B cell (primary cell): ENCODE measurements at regions not wholly inside any gene's neighbourhood (a gene's known extent, or its start where the extent isn't known, plus 50 kb on each side); places are given as distances from the start of the nearest gene placed in this dataset.

Experiments
- ATAC-seq: fragments of 200-7000 bp; cut with Tn5 transposase; one replicate; pipeline ENCODE4 v1.10.0; 2021; ENCODE audit warnings: low read depth, mild to moderate bottlenecking, moderate number of reproducible peaks, moderate library complexity
- CTCF ChIA-PET: fragments of 350-600 bp; sonication (Branson Sonifier 250); formaldehyde crosslinking; loops from one replicate; lab custom pipeline; 2021; ENCODE audit warnings: antibody characterized with exemption, inconsistent platforms; lab: Charles Lee
- POLR2A ChIA-PET: fragments of 350-600 bp; sonication (Branson Sonifier 250); formaldehyde crosslinking; loops from one replicate; lab custom pipeline; 2021; ENCODE audit warnings: antibody characterized with exemption; lab: Charles Lee
- DNase-seq: peaks from one replicate; pipeline ENCODE4 v3.0.0; 2013
- H2AFZ ChIP-seq: 2 replicates; pipeline ENCODE4 v1.6.1; 2012; ENCODE audit warnings: mild to moderate bottlenecking, low read depth, low read length; ENCODE audit not compliant: insufficient read depth, poor library complexity, severe bottlenecking
- H3K27ac ChIP-seq, 2 donors: 1 replicate in 1 of 2; 2 replicates in 1 of 2; pipeline ENCODE4 v1.5.1; 2012 to 2013; ENCODE audit warnings: low read length in 2 of 2, mild to moderate bottlenecking in 2 of 2, moderate library complexity in 1 of 2
- H3K27me3 ChIP-seq, 4 experiments: fragments of 200-600 bp in 1 of 4; sonication (generic) in 1 of 4; replicated peaks in 1 of 4; 1 replicate in 2 of 4; 2 replicates in 2 of 4; pipeline versions ENCODE4 v1.6.1 to v1.7.0; 2013 to 2016; ENCODE audit warnings: low read length in 3 of 4, mild to moderate bottlenecking in 2 of 4, mixed read lengths in 1 of 4, moderate library complexity in 1 of 4; ENCODE audit not compliant: insufficient read depth in 4 of 4, control insufficient read depth in 3 of 4; ENCODE audit errors: control extremely low read depth in 1 of 4
- H3K36me3 ChIP-seq, 2 experiments: replicated peaks in 1 of 2; 1 replicate in 1 of 2; 2 replicates in 1 of 2; pipeline versions ENCODE4 v1.6.1 to v1.7.1; 2013; ENCODE audit warnings: low read length in 1 of 2; ENCODE audit not compliant: insufficient read depth in 2 of 2, control insufficient read depth in 1 of 2; ENCODE audit errors: control extremely low read depth in 1 of 2, extremely low read depth in 1 of 2
- H3K4me1 ChIP-seq, 2 donors: fragments of 200-600 bp in 1 of 2; sonication (generic) in 1 of 2; 1 replicate in 1 of 2; 2 replicates in 1 of 2; pipeline versions ENCODE4 v1.5.1 to v1.6.1; 2013 to 2017; ENCODE audit warnings: low read length in 2 of 2; ENCODE audit not compliant: control insufficient read depth in 2 of 2, insufficient read depth in 2 of 2
- H3K4me2 ChIP-seq: replicated peaks from 2 replicates; pipeline ENCODE3; 2012; ENCODE audit warnings: mild to moderate bottlenecking, low read depth, low read length; ENCODE audit not compliant: poor library complexity, severe bottlenecking
- H3K4me3 ChIP-seq, 5 experiments: fragments of 200-600 bp in 1 of 5; sonication (generic) in 1 of 5; 1 replicate in 3 of 5; 2 replicates in 2 of 5; pipeline versions ENCODE4 v1.5.1 to v1.7.0; 2011 to 2016; ENCODE audit warnings: low read length in 4 of 5, mild to moderate bottlenecking in 4 of 5, low read depth in 2 of 5, control low read depth in 1 of 5, moderate library complexity in 1 of 5; ENCODE audit not compliant: insufficient read depth in 1 of 5; ENCODE audit errors: control extremely low read depth in 1 of 5, extremely low read depth in 1 of 5
- H3K79me2 ChIP-seq: fragments of 200-600 bp; sonication (generic); one replicate; pipeline ENCODE4 v1.6.0; 2016; ENCODE audit warnings: low read length; ENCODE audit not compliant: control insufficient read depth, insufficient read depth
- H3K9ac ChIP-seq: fragments of 200-600 bp; sonication (generic); 2 replicates; pipeline ENCODE4 v1.6.1; 2017; ENCODE audit warnings: mild to moderate bottlenecking, low read length, moderate library complexity
- H3K9me3 ChIP-seq, 3 donors: one replicate each; pipeline versions ENCODE4 v1.6.1 to v1.7.1; 2013; ENCODE audit warnings: low read length in 2 of 3; ENCODE audit not compliant: control insufficient read depth in 2 of 3, insufficient read depth in 1 of 3; ENCODE audit errors: control extremely low read depth in 1 of 3
- H4K20me1 ChIP-seq: 2 replicates; pipeline ENCODE4 v1.6.0; 2012; ENCODE audit warnings: mild to moderate bottlenecking, low read length; ENCODE audit not compliant: insufficient read depth, control insufficient read depth, poor library complexity, severe bottlenecking
- H3K27ac Mint-ChIP-seq: one replicate; pipeline ENCODE4 v1.8.0; 2021; ENCODE audit warnings: mixed read lengths
- H3K27me3 Mint-ChIP-seq: one replicate; pipeline ENCODE4 v1.8.0; 2021; ENCODE audit warnings: mixed read lengths
- H3K4me1 Mint-ChIP-seq: one replicate; pipeline ENCODE4 v1.8.0; 2021; ENCODE audit warnings: mixed read lengths
- H3K4me3 Mint-ChIP-seq: one replicate; pipeline ENCODE4 v1.8.0; 2021; ENCODE audit warnings: mixed read lengths
- H3K9me3 Mint-ChIP-seq: one replicate; pipeline ENCODE4 v1.8.0; 2022; ENCODE audit warnings: mixed read lengths; ENCODE audit not compliant: insufficient read depth
- CTCF ChIP-seq: fragments of 200-600 bp; IDR thresholded peaks from one replicate; pipeline ENCODE4 v1.8.0; 2022; ENCODE audit warnings: antibody characterized with exemption, mild to moderate bottlenecking
- EZH2 ChIP-seq: IDR thresholded peaks from 2 replicates; pipeline ENCODE4 v1.6.1; 2012; ENCODE audit warnings: borderline replicate concordance, low read depth, mild to moderate bottlenecking, moderate library complexity, low read length; ENCODE audit not compliant: insufficient read depth, poor library complexity, severe bottlenecking
- whole genome bisulfite sequencing: methylation state at CpG from one replicate; pipeline ENCODE4 v1.1.5; 2013; ENCODE audit warnings: missing lambda C conversion rate; ENCODE audit not compliant: insufficient coverage; 5-methylcytosine and 5-hydroxymethylcytosine counted together
- intact Hi-C: fragments of 100-400 bp; cut with micrococcal nuclease; formaldehyde crosslinking; loops from one replicate; pipeline ENCODE4 v1.10.0; 2022

GRCh38 chr18:38006541-38006940 lies 440.9 kb upstream of the CELF4 start:
- H3K27me3 ChIP-seq, result no peaks in the 10 kb centered on the region
- no peaks in the 10 kb centered on the region for H3K79me2 ChIP-seq
- H2AFZ ChIP-seq, result no peak overlapping the region
- Mint-ChIP-seq H3K27me3 (no peaks in the 10 kb centered on the region), H3K27ac (no peak overlapping the region), H3K4me1 (no peaks in the 10 kb centered on the region), H3K9me3 (peaks cover 8% of the 10 kb centered on the region), H3K4me3 (no peak overlapping the region)
- ChIA-PET POLR2A (no interaction called here), CTCF (no interaction called here)
- H3K9ac ChIP-seq, result no peak overlapping the region
- intact Hi-C loops, result no loop called here
- DNase-seq (no peak), ATAC-seq (no peak)
- no peaks in the 10 kb centered on the region for H3K36me3 ChIP-seq
- TF ChIP-seq CTCF (no peak), EZH2 (no peak)
- H3K4me2 ChIP-seq, result no peak overlapping the region
- no peak overlapping the region for H3K4me3 ChIP-seq
- no peaks in the 10 kb centered on the region for H3K9me3 ChIP-seq
- no peak overlapping the region for H3K27ac ChIP-seq
- 17% methylated on average over 2 of the region's 2 CpGs for WGBS
- H3K4me1 ChIP-seq, result no peaks in the 10 kb centered on the region
- no peaks in the 10 kb centered on the region for H4K20me1 ChIP-seq

GRCh38 chr18:37997695-37998094 lies 432.1 kb upstream of the CELF4 start:
- no peak overlapping the region for H2AFZ ChIP-seq
- Mint-ChIP-seq H3K27me3 (no peaks in the 10 kb centered on the region), H3K27ac (no peak overlapping the region), H3K4me1 (no peaks in the 10 kb centered on the region), H3K9me3 (peaks cover 4% of the 10 kb centered on the region), H3K4me3 (no peak overlapping the region)
- no peak overlapping the region for H3K4me2 ChIP-seq
- DNase-seq (no peak), ATAC-seq (no peak)
- H3K9ac ChIP-seq, result no peak overlapping the region
- no peaks in the 10 kb centered on the region for H3K79me2 ChIP-seq
- no peaks in the 10 kb centered on the region for H3K27me3 ChIP-seq
- no peaks in the 10 kb centered on the region for H3K4me1 ChIP-seq
- CTCF ChIA-PET, result no interaction called here
- H3K9me3 ChIP-seq, result no peaks in the 10 kb centered on the region
- POLR2A ChIA-PET, result no interaction called here
- no peak overlapping the region for H3K4me3 ChIP-seq
- TF ChIP-seq CTCF, result no peak
- no peak for TF ChIP-seq EZH2
- intact Hi-C loops, result no loop called here
- no peak overlapping the region for H3K27ac ChIP-seq
- WGBS, result no CpG with 5 or more reads among the region's 1 CpG
- no peaks in the 10 kb centered on the region for H4K20me1 ChIP-seq
- no peaks in the 10 kb centered on the region for H3K36me3 ChIP-seq
